ENCODE measurements at regions not wholly inside any gene's neighbourhood (a gene's known extent, or its start where the extent isn't known, plus 50 kb on each side); places are given as distances from the start of the nearest gene placed in this dataset.

GRCh38 chr10:128596906-128597305 lies 470.7 kb upstream of the MKI67 start:
- peak; percentile 5 for DNase-seq

DNA sequence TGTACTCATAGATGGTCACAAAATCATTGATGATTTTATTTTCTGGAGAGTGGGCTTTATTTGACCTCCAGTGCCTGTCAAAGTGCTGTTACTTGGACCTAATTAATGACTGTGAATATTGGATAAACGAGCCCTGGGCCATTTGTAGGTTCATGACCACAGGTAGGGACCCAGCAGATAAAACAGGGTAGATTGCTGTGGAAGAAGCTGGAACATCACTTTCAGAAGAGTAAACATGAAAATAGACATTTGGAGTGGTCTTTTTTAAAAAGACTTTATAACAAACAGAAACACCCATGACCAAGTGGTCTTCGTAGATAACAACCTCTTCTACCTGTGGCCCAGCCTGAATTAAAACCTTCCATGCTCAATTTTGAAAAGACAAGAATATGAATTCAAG lies 472.8 kb upstream of the MKI67 start:
- no peak for DNase-seq

- DNase-seq = no peak
Observed at GRCh38 chr10:128599538-128599937, 473.3 kb upstream of the MKI67 start.

DNA sequence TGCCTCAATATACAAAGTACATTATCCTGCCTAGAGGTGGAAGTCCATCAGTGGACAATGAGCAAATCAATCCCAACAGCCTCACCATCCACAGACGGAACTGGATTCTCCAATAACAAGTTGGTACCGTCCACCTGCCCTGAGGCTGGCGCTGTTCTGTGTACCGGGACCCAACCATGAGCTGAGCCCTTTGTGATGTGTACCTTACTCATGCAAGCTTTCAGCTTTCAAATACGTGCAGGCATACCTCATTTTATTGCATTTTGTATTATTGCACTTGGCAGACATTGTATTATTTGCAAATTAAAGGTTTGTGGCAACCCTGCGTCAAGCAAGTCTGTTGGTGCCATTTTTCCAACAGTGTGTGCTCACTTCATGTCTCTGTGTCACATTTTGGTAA lies 476.0 kb upstream of the MKI67 start:
- DNase-seq = no peak

DNA sequence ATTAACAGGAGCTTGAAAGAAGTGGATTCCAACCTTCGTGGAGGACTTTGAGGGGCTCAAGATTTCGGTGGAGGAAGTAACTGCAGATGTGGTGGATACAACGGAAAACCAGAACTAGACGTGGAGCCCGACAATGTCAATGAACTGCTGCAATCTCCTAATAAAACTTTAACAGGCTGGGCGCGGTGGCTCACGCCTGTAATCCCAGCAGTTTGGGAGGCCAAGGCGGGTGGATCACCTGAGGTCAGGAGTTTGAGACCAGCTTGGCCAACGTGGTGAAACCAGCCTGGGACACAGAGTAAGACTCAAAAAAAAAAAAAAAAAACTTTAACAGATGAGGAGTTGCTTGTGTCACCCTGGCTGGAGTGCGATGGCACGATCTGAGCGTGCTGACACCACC lies 477.8 kb upstream of the MKI67 start:
- DNase-seq = no peak

DNA sequence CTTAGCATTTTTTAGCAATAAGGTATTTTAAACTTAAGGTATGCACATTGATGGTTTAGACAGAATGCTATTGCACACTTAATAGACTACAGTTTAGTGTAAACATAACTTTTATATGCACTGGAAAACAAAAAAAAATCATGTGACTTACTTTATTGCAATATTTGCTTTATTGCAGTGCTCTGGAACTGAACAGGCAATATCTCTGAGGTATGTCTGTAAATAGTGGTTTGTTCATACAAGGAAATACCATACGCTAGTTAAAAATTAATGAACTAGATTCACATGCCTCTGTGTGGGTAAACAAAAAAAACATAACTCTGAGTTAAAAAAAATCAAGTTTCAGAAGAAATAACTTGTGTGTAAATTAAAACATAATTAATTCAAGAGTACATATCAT lies 479.0 kb upstream of the MKI67 start:
- no peak for DNase-seq

DNA sequence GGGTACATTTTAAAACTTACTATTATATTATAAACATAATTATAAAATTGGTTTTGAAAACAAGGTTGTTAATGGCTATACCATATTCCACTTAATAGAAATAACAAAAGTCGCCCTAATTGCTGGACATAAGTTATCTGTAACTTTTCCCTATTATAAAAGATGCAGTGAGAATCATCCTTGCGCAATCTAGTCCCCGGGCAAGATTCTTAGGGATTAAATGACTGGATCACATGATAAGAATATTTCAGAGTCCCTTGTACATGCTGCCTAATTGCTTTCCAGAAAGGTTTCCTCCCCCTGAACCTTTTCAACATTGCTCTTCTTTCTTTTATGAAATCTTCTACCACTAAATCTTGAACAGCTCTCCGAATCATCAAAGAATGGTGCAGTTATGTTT lies 479.8 kb upstream of the MKI67 start:
- DNase-seq = no peak

DNA sequence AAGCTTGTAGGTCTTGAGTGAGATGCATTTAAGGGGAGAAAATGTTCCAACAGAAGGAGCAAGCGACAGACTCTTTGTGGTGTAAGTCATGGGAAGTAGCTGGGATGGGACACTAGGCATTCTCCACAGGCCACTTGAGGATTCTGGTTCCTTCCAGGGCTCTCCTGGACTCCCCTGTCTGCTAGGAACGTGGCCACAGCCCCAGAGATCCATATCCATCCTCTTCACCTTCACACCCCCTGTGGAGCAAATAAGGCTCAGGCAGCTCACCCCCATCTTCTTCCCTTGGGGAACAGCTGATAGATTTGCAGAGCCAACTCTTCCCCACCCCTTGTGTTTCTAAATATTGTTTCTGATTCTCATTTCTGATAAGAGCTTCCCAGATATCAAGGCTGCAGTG lies 482.6 kb upstream of the MKI67 start:
- DNase-seq = no peak

DNA sequence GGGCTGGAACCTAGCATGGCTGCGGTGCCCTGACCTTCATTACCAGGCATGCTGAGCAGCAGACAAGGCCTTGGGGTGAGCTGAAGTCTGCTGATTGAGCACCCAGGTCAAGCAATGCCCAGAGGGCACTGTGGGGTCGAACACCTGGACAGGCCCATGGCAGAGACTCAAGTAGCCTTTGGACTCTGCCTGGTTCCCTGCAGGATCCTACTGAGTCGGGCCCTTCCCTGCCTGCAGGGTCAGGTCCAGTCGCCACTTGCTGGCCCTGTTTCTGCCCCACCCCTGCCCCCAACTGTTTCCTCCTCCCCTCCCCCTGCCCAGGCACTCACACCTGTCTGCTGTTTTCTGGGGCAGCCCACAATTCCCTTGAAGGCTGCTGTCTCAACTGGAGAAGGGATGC lies 483.2 kb upstream of the MKI67 start:
- DNase-seq = no peak

DNA sequence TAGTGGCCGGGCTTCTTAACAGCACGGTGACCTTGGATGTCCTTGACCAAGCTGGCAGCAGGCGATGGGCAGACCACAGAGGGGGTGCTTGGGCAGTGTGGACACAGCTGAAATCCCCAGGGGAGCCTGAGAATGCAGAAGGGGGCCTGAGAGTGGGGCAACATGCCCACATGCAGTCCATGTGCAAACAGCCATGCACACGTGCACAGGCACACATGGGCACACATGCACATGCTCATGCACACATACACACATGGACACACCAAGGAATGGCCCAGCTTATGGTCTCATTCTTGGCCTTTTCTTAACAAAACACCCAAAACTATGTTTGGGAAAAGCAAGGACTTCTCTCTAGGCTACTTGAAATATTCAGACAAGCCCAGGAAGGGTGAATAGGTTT lies 483.9 kb upstream of the MKI67 start:
- DNase-seq = no peak

- no peak for DNase-seq
Observed at GRCh38 chr10:128612195-128612594, 486.0 kb upstream of the MKI67 start.

DNA sequence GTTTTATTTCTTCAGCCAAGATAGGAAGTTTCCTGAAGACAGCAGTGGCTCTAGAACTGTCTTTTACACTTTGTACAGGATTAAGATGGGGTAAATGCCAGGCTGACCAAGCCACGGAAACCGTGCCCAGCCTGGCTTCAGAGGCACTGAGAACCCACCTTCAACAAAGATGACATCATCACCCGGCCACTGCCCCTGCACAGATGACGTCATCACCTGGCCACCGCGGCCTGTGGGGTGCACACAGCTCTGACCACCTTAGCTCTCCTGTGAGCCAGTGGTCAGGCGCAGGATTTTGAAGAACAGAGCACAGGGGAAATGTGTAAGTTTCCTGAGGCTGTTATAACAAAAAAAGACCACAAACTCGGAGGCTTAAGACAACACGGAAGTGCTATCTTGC lies 486.4 kb upstream of the MKI67 start:
- DNase-seq = no peak

GRCh38 chr10:128614016-128614605 lies 487.9 kb upstream of the MKI67 start:
- no peak for DNase-seq

DNA sequence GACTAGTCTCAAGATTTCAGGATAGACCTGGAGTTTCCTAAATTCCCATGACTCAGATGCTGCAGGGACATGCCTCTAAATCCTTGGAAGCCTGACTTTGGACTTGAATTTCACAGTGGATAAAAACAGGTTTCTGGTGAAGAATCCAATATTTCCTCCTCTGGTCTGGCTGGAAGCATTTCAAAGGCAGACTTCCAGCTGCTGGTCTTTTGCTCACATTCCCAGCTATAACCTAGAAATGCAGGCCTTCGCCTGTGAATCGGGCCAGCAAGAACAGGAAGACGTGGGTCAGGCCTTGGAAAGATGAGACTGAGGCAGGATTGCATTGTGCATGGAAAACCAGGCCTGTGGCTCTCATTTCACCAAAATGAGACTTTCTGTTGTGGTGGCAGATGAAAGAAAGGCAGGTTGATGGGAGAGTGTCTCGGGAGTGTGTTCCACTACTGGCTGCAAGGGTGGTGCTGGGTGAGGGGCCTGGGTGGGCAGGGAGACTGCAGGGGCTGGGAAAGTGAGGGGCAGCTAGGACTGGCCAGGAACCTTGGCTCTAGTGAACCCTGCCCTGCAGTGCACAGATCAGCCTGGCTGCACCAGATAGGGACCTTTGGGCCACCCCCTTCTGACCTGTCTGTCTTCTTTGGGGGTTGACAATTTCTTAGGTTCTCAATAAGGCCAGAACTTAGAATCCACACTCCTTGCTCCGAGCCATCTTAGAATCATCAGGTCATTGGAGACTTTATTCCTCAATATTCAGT lies 488.8 kb upstream of the MKI67 start:
- no peak for DNase-seq

GRCh38 chr10:128617532-128617931 lies 491.3 kb upstream of the MKI67 start:
- no peak for DNase-seq

DNA sequence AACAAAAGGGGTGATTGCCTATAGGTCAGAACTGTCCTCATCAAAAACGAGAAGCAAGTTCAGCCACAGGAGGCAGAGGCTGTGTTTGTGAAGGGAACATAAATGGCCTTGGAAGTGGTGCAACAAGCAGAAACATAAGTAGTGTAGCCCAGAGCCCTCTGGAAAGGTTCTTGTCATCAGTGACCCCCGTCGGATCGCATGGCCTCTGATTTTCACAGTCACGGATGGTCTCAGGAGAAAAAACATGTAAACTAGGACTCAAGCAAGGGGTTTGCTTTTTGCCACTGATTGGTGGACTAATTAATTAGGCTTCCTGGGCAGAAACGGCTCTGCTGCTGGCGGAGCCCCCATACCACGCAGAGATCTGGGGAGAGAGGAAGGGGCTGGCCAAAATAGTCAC lies 496.5 kb upstream of the MKI67 start:
- no peak for DNase-seq

DNA sequence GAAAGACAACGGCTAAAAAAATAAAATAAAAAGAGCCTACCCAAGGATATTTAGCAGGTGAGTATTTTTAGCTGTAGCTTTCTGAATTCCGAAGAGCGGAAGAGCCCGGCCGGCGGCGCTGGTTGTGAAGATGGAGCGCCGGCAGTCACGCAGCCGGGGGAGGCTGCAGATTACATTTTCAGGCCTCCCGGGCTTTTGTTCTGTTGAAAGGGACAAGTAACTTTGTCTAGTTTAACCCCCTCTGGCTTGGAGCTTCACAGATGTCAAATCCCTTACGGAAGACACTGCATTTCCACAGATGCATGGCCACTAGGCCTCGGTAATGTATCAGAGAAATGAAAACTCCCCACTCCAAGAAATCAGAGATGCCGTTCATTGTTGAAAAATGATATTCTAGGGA lies 497.6 kb upstream of the MKI67 start:
- no peak for DNase-seq

DNA sequence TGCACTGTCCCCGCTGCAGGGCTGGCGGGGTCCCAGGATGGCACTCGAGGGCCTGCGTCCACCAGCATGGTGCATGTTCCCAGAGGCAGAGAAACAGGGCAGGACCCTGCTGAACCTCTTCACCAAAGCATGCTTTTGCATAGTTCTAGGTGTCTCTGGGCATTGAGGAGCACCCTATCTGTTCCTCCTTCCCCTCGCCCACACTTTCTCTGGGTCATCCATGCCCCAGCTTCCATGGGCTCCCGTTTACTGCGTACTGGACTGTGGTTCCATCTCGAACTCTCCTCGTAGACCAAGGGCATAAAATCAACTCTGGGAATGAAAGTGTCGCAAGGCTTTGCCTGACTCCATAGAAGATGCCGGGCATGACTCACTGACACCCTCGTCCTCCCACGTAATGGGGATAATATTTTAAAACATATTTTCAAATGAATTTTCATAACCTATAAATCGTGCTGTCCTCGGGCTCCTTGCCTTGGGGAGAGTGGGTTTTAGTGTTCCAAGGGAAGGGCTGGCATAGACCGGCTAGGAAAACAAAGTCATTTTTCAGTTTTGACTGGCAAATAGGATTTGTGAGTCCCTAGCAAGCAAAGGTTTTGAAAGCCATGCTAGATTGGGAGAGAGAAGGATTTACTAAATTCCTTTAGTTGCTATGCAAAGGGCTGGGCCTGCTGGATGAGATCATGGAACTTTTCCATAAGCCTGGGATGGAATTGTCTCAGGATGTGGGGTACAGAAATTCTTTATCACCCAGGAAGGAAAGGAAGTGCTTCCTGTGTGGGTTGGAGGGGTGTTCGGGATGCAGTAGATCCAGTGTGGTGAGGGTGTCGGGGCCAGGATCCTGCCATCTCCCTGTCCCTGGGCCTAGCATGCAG lies 498.7 kb upstream of the MKI67 start:
- DNase-seq = no peak

GRCh38 chr10:128625926-128626325 lies 499.7 kb upstream of the MKI67 start:
- no peak for DNase-seq

- no peak for DNase-seq
Observed at GRCh38 chr10:128626397-128627000, 500.3 kb upstream of the MKI67 start.

GRCh38 chr10:128627811-128628210 lies 501.6 kb upstream of the MKI67 start:
- DNase-seq = no peak

DNA sequence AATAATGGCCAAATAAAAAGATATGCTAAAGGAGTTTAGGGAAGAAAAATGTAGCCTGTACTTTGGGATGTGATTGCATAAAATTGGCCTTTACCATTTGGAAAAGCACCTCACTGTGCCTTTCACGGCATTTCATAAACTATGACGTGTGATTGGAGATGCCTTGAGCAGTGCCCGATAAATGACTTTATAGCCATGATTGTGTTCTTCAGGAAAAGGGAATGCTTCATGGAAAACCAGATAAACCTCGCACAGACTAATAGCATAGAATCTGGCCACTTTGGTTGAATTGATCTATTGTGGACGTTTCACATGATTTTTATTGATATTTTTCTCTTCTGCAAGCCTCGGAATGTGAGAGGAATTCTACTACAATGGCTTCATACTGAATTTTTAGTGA lies 502.0 kb upstream of the MKI67 start:
- no peak for DNase-seq

Measured in NCI-H1105 treated with DMSO at 0.1 percent for 48 hours (cell line).